HCT116 (cell line): ENCODE measurements at regions not wholly inside any gene's neighbourhood (a gene's known extent, or its start where the extent isn't known, plus 50 kb on each side); places are given as distances from the start of the nearest gene placed in this dataset.

ENCODE experiments used
- ATAC-seq: fragments of 200-7000 bp; cut with Tn5 transposase; 2 replicates; pipeline ENCODE4 v1.9.1; 2020; ENCODE audit warnings: mild to moderate bottlenecking, moderate library complexity
- BruUV-seq: library from RNA; stranded (reverse); fragments of 400-500 nt; replicated peaks from 2 replicates; lab custom pipeline; 2021; lab: Mats Ljungman, UMichigan
- CTCF ChIA-PET: fragments of 300-600 bp; sonication (Branson Sonifier 250); formaldehyde crosslinking; loops from one replicate; lab custom pipeline; 2021; ENCODE audit warnings: antibody characterized with exemption; lab: Charles Lee
- POLR2A ChIA-PET: fragments of 300-600, 350-600 bp; sonication (Branson Sonifier 250); formaldehyde crosslinking; loops from one replicate; lab custom pipeline; 2021; ENCODE audit warnings: antibody characterized with exemption; lab: Charles Lee
- RAD21 ChIA-PET, 2 experiments: fragments of 300-600 bp; sonication (Branson Sonifier 250); formaldehyde crosslinking; loops; one replicate each; lab custom pipeline; 2023; ENCODE audit warnings: low total read pairs in 2 of 2; ENCODE audit not compliant: uncharacterized antibody in 2 of 2, unreplicated experiment in 2 of 2, low non-redundant PET in 1 of 2; lab: Charles Lee
- DNase-seq: peaks from one replicate; pipeline ENCODE4 v3.0.0-alpha.2; 2010; ENCODE audit warnings: low read depth, low spot score
- H2AFZ ChIP-seq: fragments of 200-600 bp; shearing (Covaris generic), sonication (generic); 2 replicates; pipeline ENCODE4 v1.6.1; 2017; ENCODE audit warnings: low read depth, mixed run types, mixed read lengths, antibody characterized with exemption, low read length; ENCODE audit not compliant: poor library complexity, severe bottlenecking
- H3K27ac ChIP-seq: 2 replicates; pipeline ENCODE4 v1.5.1; 2012; ENCODE audit warnings: low read depth, low read length
- H3K27me3 ChIP-seq: fragments of 200-600 bp; sonication (generic); 2 replicates; pipeline ENCODE4 v1.6.1; 2016; ENCODE audit warnings: mixed run types, low read length, mixed read lengths; ENCODE audit not compliant: insufficient read depth
- H3K36me3 ChIP-seq, 2 experiments: fragments of 200-500 bp in 1 of 2; fragments of 200-600 bp in 1 of 2; sonication (Bioruptor generic) in 1 of 2; sonication (generic) in 1 of 2; 2 replicates each; pipeline versions ENCODE4 v1.5.1 to v1.6.1; 2014 to 2016; ENCODE audit warnings: low read length in 2 of 2, inconsistent platforms in 1 of 2, mixed read lengths in 1 of 2, mixed run types in 1 of 2; ENCODE audit not compliant: insufficient read depth in 2 of 2, control insufficient read depth in 1 of 2
- H3K4me1 ChIP-seq, 2 experiments: fragments of 200-600 bp in 1 of 2; sonication (generic) in 1 of 2; 2 replicates each; pipeline versions ENCODE4 v1.5.1 to v1.6.1; 2012 to 2017; ENCODE audit warnings: low read length in 2 of 2, inconsistent platforms in 1 of 2, mild to moderate bottlenecking in 1 of 2, mixed read lengths in 1 of 2, mixed run types in 1 of 2, moderate library complexity in 1 of 2; ENCODE audit not compliant: insufficient read depth in 2 of 2, control insufficient read depth in 1 of 2
- H3K4me2 ChIP-seq: fragments of 200-600 bp; sonication (generic); 2 replicates; pipeline ENCODE4 v1.6.1; 2017; ENCODE audit warnings: mixed run types, low read length, mixed read lengths
- H3K4me3 ChIP-seq, 2 experiments: fragments of 200-600 bp in 1 of 2; sonication (generic) in 1 of 2; replicated peaks in 1 of 2; 2 replicates each; pipeline ENCODE4 v1.5.1; 2011 to 2016; ENCODE audit warnings: low read length in 2 of 2, control low read depth in 1 of 2, low read depth in 1 of 2, mild to moderate bottlenecking in 1 of 2, mixed read lengths in 1 of 2, mixed run types in 1 of 2
- H3K79me2 ChIP-seq: fragments of 200-600 bp; sonication (generic); 2 replicates; pipeline ENCODE4 v1.6.1; 2017; ENCODE audit warnings: mild to moderate bottlenecking, mixed run types, low read length, moderate library complexity, mixed read lengths; ENCODE audit not compliant: insufficient read depth
- H3K9ac ChIP-seq: fragments of 200-600 bp; sonication (generic); 2 replicates; pipeline ENCODE4 v1.6.1; 2016; ENCODE audit warnings: low read length, mixed read lengths
- H3K9me2 ChIP-seq: fragments of 200-600 bp; sonication (generic), shearing (Covaris generic); 2 replicates; pipeline ENCODE4 v1.6.1; 2017; ENCODE audit warnings: mixed run types, mild to moderate bottlenecking, moderate library complexity; ENCODE audit not compliant: insufficient read depth
- H3K9me3 ChIP-seq, 2 experiments: fragments of 200-500 bp in 1 of 2; fragments of 200-600 bp in 1 of 2; sonication (Bioruptor generic) in 1 of 2; sonication (generic) in 1 of 2; 2 replicates each; pipeline ENCODE4 v1.6.1; 2014 to 2017; ENCODE audit warnings: low read length in 2 of 2, mixed read lengths in 2 of 2, inconsistent platforms in 1 of 2, low read depth in 1 of 2, mild to moderate bottlenecking in 1 of 2, mixed run types in 1 of 2, moderate library complexity in 1 of 2; ENCODE audit not compliant: control insufficient read depth in 1 of 2, insufficient read depth in 1 of 2
- H4K20me1 ChIP-seq: fragments of 200-600 bp; sonication (generic), shearing (Covaris generic); 2 replicates; pipeline ENCODE4 v1.6.1; 2017; ENCODE audit warnings: mixed run types, mild to moderate bottlenecking, moderate library complexity; ENCODE audit not compliant: insufficient read depth
- CBX3 ChIP-seq: IDR thresholded peaks from 2 replicates; pipeline ENCODE4 v1.6.1; 2012; ENCODE audit warnings: low read depth
- CEBPB ChIP-seq: IDR thresholded peaks from 2 replicates; pipeline ENCODE4 v1.6.1; 2012; ENCODE audit warnings: low read depth
- JUND ChIP-seq: IDR thresholded peaks from 2 replicates; pipeline ENCODE4 v1.6.1; 2012
- POLR2A ChIP-seq: IDR thresholded peaks from 2 replicates; pipeline ENCODE4 v1.7.0; 2011; ENCODE audit warnings: borderline replicate concordance; ENCODE audit not compliant: insufficient read depth, insufficient read length; ENCODE audit errors: extremely low read depth
- RAD21 ChIP-seq: IDR thresholded peaks from 2 replicates; pipeline ENCODE4 v1.6.1; 2012; ENCODE audit warnings: low read depth, mild to moderate bottlenecking
- YY1 ChIP-seq: IDR thresholded peaks from 2 replicates; pipeline ENCODE4 v1.6.1; 2011; ENCODE audit warnings: low read length, low read depth, moderate library complexity, mild to moderate bottlenecking; ENCODE audit not compliant: insufficient replicate concordance; ENCODE audit errors: extremely low read depth
- ZFX ChIP-seq: fragments of 450-650 bp; IDR thresholded peaks from 2 replicates; pipeline ENCODE4 v1.6.1; 2017
- ZNF274 ChIP-seq: fragments of 200-500 bp; sonication (Bioruptor generic); IDR thresholded peaks from 2 replicates; pipeline ENCODE4 v1.6.1; 2014; ENCODE audit warnings: mild to moderate bottlenecking, low read depth, low read length, inconsistent platforms
- intact Hi-C: fragments of 100-400 bp; cut with micrococcal nuclease; formaldehyde crosslinking; loops from 2 replicates; pipeline ENCODE4 v1.10.0; 2022
- TF ChIP-seq, protein P1 (sequence below), 3 experiments: fragments of 200-600 bp in 1 of 3; sonication (generic) in 1 of 3; IDR thresholded peaks in 2 of 3; conservative IDR thresholded peaks in 1 of 3; 2 replicates each; pipeline ENCODE4 v1.5.1; 2012 to 2017; ENCODE audit warnings: low read depth in 2 of 3, low read length in 2 of 3, antibody characterized with exemption in 1 of 3, borderline replicate concordance in 1 of 3, control low read depth in 1 of 3, mild to moderate bottlenecking in 1 of 3, mixed read lengths in 1 of 3, mixed run types in 1 of 3, moderate library complexity in 1 of 3; ENCODE audit not compliant: insufficient read depth in 1 of 3
- TF ChIP-seq, protein P2 (sequence below): IDR thresholded peaks from 2 replicates; pipeline ENCODE4 v1.6.1; 2012

DNA sequence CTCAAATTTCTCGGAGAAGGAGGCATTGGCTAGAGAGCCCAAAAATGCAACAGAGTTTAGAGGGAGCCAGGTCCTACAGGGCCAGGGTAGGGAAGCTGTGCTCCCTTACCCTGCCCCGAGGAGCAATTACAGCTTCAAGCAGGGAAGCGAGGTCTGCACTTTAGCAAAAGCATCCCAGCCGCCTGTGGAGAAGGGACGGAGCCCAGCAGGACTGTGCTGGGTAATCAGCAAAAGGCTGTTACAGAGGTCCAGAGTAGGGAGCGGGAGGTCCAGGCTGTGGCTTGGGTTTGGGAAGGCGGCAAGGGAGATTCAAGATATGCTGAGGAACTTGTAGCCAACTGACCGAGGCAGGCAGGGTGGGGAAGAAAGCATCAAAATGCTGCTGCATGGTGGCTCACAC, 162.6 kb downstream of the TMEM132E start (continued):
- no peak for TF ChIP-seq YY1

DNA sequence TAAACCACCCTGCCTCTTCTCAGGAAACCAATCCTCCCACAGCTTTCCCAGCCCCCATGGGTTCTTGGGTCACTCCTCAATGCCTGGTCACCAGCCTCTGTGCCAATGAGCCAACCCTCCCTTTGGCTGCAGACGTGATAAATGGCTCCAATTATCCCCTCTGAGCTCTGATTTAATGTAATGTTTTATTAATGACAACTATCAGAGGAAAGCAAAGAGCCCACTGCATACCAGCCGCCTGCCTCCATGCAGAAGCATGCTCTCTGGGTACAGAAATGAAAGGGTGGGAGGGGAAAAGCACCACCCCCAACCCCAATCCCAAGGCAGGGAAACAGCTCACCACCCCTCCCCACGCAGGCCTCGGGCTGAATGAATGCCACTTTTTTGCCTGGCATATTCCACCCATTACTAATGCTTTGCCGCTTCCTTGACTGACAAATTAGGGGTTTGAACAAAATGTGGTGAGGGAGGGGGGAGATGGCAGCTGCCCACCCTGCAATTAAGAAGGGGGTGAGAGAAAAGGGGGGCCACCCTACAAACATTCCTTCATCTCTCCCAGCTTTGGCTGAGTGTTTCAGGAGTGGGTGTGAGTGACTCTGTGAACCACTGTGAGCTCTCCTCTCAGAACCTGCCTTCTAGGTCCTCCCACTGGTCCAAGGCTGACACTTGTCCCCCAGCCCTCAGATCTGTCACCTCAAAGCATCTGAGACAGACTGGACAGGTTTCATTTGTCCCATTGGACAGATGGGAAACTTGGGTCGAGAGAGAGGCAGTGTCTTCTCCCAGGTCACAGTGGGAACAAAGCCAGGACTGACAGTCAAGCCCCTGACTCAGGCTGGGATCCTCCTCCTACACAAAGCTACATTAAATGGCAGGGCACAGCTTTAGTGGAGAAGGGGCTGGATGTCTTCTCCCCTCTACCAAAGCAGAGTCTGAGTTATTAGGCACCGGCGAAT, 161.5 kb downstream of the TMEM132E start:
- Histone ChIP-seq H3K9me3 (no peaks in the 10 kb centered on the region), H3K9ac (no peak overlapping the region), H3K4me3 (no peak overlapping the region), H3K27ac (no peak overlapping the region), H2AFZ (no peak overlapping the region), H3K4me1 (no peaks in the 10 kb centered on the region), H3K27me3 (peaks cover 58% of the 10 kb centered on the region), H4K20me1 (no peaks in the 10 kb centered on the region), H3K36me3 (no peaks in the 10 kb centered on the region), H3K4me2 (no peak overlapping the region), H3K79me2 (no peaks in the 10 kb centered on the region), H3K9me2 (no peaks in the 10 kb centered on the region)
- ChIA-PET POLR2A (no interaction called here), CTCF (no interaction called here), RAD21 (no interaction called here)
- TF ChIP-seq, protein P1, sequence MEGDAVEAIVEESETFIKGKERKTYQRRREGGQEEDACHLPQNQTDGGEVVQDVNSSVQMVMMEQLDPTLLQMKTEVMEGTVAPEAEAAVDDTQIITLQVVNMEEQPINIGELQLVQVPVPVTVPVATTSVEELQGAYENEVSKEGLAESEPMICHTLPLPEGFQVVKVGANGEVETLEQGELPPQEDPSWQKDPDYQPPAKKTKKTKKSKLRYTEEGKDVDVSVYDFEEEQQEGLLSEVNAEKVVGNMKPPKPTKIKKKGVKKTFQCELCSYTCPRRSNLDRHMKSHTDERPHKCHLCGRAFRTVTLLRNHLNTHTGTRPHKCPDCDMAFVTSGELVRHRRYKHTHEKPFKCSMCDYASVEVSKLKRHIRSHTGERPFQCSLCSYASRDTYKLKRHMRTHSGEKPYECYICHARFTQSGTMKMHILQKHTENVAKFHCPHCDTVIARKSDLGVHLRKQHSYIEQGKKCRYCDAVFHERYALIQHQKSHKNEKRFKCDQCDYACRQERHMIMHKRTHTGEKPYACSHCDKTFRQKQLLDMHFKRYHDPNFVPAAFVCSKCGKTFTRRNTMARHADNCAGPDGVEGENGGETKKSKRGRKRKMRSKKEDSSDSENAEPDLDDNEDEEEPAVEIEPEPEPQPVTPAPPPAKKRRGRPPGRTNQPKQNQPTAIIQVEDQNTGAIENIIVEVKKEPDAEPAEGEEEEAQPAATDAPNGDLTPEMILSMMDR (IDR thresholded peaks at IDR 0.05 in 2 of 3, conservative IDR thresholded peaks at IDR 0.05 in 1 of 3; ENCODE audit: borderline replicate concordance in 1 of 3, insufficient read depth in 1 of 3, low read depth in 2 of 3, low read length in 2 of 3) = no peak
- TF ChIP-seq CEBPB (no peak), ZFX (no peak), JUND (no peak), POLR2A (no peak), RAD21 (no peak), YY1 (no peak), ZNF274 (no peak), CBX3 (no peak)
- TF ChIP-seq, protein P2, sequence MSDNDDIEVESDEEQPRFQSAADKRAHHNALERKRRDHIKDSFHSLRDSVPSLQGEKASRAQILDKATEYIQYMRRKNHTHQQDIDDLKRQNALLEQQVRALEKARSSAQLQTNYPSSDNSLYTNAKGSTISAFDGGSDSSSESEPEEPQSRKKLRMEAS = no peak
- ATAC-seq (no peak), DNase-seq (no peak)
- BruUV-seq = no TSS peak
- intact Hi-C loops = no loop called here
